GM12878 (cell line): ENCODE measurements at regions not wholly inside any gene's neighbourhood (a gene's known extent, or its start where the extent isn't known, plus 50 kb on each side); places are given as distances from the start of the nearest gene placed in this dataset.

Experiments
- ATAC-seq: fragments of 200-7000 bp; cut with Tn5 transposase; 3 replicates; pipeline ENCODE4 v1.9.1; 2020; ENCODE audit warnings: mild to moderate bottlenecking, moderate library complexity
- BruUV-seq: library from RNA; stranded (reverse); fragments of 400-500 nt; replicated peaks from 2 replicates; lab custom pipeline; 2021; lab: Mats Ljungman, UMichigan
- CTCF ChIA-PET: fragments of 300-600 bp; sonication (Branson Sonifier 250); formaldehyde crosslinking; extraction: SDS; loops from one replicate; lab custom pipeline; 2021; ENCODE audit warnings: inconsistent platforms; lab: Yijun Ruan, JAX
- POLR2A ChIA-PET: fragments of 350-600 bp; formaldehyde crosslinking; extraction: SDS; loops from one replicate; lab custom pipeline; 2021; ENCODE audit warnings: inconsistent platforms; lab: Charles Lee
- RAD21 ChIA-PET: fragments of 300-600 bp; sonication (Branson Sonifier 250); formaldehyde crosslinking; loops from one replicate; lab custom pipeline; 2023; ENCODE audit warnings: antibody characterized with exemption; ENCODE audit not compliant: unreplicated experiment; lab: Charles Lee
- SMC1A ChIA-PET: fragments of 300-600 bp; sonication (Branson Sonifier 250); formaldehyde crosslinking; loops from one replicate; lab custom pipeline; 2023; ENCODE audit not compliant: unreplicated experiment, uncharacterized antibody; lab: Charles Lee
- DNase-seq: peaks from one replicate; pipeline ENCODE4 v3.0.0-alpha.2; 2011; ENCODE audit warnings: low read depth, low spot score
- FAIRE-seq: peaks from 3 replicates; lab custom pipeline; 2011; peaks lifted over from hg19 to GRCh38; lab: Jason Lieb, UNC
- H2AFZ ChIP-seq: 2 replicates; pipeline ENCODE4 v1.6.0; 2011; ENCODE audit warnings: low read depth, low read length, control low read depth; ENCODE audit not compliant: control insufficient read depth
- H3K27ac ChIP-seq: 2 replicates; pipeline ENCODE4 v1.5.1; 2011; ENCODE audit warnings: control low read depth; ENCODE audit not compliant: control insufficient read depth, insufficient read depth
- H3K27me3 ChIP-seq, 2 experiments: replicated peaks in 1 of 2; 2 replicates each; pipeline versions ENCODE4 v1.6.0 to v1.6.1; 2011; ENCODE audit warnings: low read length in 1 of 2; ENCODE audit not compliant: control insufficient read depth in 2 of 2, insufficient read depth in 2 of 2
- H3K36me3 ChIP-seq, 2 experiments: 2 replicates each; pipeline ENCODE4 v1.5.1; 2011; ENCODE audit warnings: low read length in 1 of 2; ENCODE audit not compliant: control insufficient read depth in 2 of 2, insufficient read depth in 2 of 2
- H3K4me1 ChIP-seq: 2 replicates; pipeline ENCODE4 v1.6.1; 2011; ENCODE audit warnings: mild to moderate bottlenecking, low read length, moderate library complexity, mixed read lengths; ENCODE audit not compliant: control insufficient read depth, insufficient read depth
- H3K4me2 ChIP-seq: 2 replicates; pipeline ENCODE4 v1.6.0; 2011; ENCODE audit warnings: control low read depth; ENCODE audit not compliant: control insufficient read depth, insufficient read depth
- H3K4me3 ChIP-seq: fragments of 200-600 bp; sonication (generic); 2 replicates; pipeline ENCODE4 v1.5.1; 2016
- H3K79me2 ChIP-seq: 2 replicates; pipeline ENCODE4 v1.6.0; 2011; ENCODE audit warnings: low read length; ENCODE audit not compliant: control insufficient read depth, insufficient read depth
- H3K9ac ChIP-seq: 2 replicates; pipeline ENCODE4 v1.8.0; 2011; ENCODE audit warnings: low read length, control low read depth, mixed read lengths; ENCODE audit not compliant: control insufficient read depth, insufficient read depth
- H3K9me3 ChIP-seq: replicated peaks from 3 replicates; pipeline ENCODE4 v1.5.1; 2011; ENCODE audit warnings: mild to moderate bottlenecking, low read length; ENCODE audit not compliant: control insufficient read depth, insufficient read depth
- H4K20me1 ChIP-seq: 2 replicates; pipeline ENCODE4 v1.6.0; 2011; ENCODE audit not compliant: control insufficient read depth, insufficient read depth
- DPF2 ChIP-seq: fragments of 450-650 bp; IDR thresholded peaks from 2 replicates; pipeline ENCODE4 v1.6.1; 2017; ENCODE audit warnings: mild to moderate bottlenecking
- KLF5 ChIP-seq: fragments of 450-650 bp; IDR thresholded peaks from 2 replicates; pipeline ENCODE4 v1.6.1; 2014; ENCODE audit warnings: mild to moderate bottlenecking; ENCODE audit not compliant: partially characterized antibody
- NFIC ChIP-seq: IDR thresholded peaks from 2 replicates; pipeline ENCODE4 v1.6.1; 2012; ENCODE audit warnings: low read depth, mild to moderate bottlenecking, inconsistent platforms, low read length, moderate library complexity
- POU2F2 ChIP-seq: IDR thresholded peaks from 3 replicates; pipeline ENCODE4 v1.6.1; 2011; ENCODE audit warnings: low read depth, mild to moderate bottlenecking, low read length, borderline replicate concordance
- RAD21 ChIP-seq: IDR thresholded peaks from 2 replicates; pipeline ENCODE4 v1.6.1; 2011; ENCODE audit warnings: mild to moderate bottlenecking, low read depth, low read length, moderate library complexity; ENCODE audit not compliant: insufficient read depth
- SMARCA5 ChIP-seq: fragments of 450-650 bp; IDR thresholded peaks from 2 replicates; pipeline ENCODE4 v1.6.1; 2017; ENCODE audit warnings: mild to moderate bottlenecking
- SRF ChIP-seq, 2 experiments: IDR thresholded peaks; 2 replicates each; pipeline ENCODE4 v1.6.1; 2011; ENCODE audit warnings: low read depth in 2 of 2, low read length in 2 of 2, mild to moderate bottlenecking in 1 of 2, moderate library complexity in 1 of 2
- TAF1 ChIP-seq: IDR thresholded peaks from 2 replicates; pipeline ENCODE4 v1.6.1; 2011; ENCODE audit warnings: mild to moderate bottlenecking, low read depth, low read length, borderline replicate concordance
- ZBED1 ChIP-seq: IDR thresholded peaks from 2 replicates; pipeline ENCODE4 v1.6.1; 2016; ENCODE audit warnings: borderline replicate concordance
- WGBS: methylation state at CpG from one replicate; pipeline ENCODE4 v1.1.6; 2016; ENCODE audit warnings: low lambda C conversion rate; ENCODE audit not compliant: insufficient replicate concordance, insufficient coverage; ENCODE audit errors: missing lambda C conversion rate; 5-methylcytosine and 5-hydroxymethylcytosine counted together
- in situ Hi-C: fragments of 300-500 bp; cut with MboI; formaldehyde crosslinking; loops from 9 replicates; pipeline ENCODE4 v1.14.3; 2018; ENCODE audit warnings: mixed read lengths
- intact Hi-C: fragments of 100-400 bp; cut with micrococcal nuclease; formaldehyde crosslinking; loops from one replicate; pipeline ENCODE4 v1.14.2; 2022; ENCODE audit not compliant: unreplicated experiment
- TF ChIP-seq, protein P1 (sequence below): fragments of 450-650 bp; conservative IDR thresholded peaks from 2 replicates; pipeline ENCODE4 v1.6.1; 2017; ENCODE audit warnings: mild to moderate bottlenecking, moderate library complexity
- TF ChIP-seq, protein P2 (sequence below): IDR thresholded peaks from 2 replicates; pipeline ENCODE4 v1.6.1; 2011; ENCODE audit warnings: low read depth, mild to moderate bottlenecking, low read length, moderate library complexity, borderline replicate concordance; ENCODE audit errors: extremely low read depth

DNA sequence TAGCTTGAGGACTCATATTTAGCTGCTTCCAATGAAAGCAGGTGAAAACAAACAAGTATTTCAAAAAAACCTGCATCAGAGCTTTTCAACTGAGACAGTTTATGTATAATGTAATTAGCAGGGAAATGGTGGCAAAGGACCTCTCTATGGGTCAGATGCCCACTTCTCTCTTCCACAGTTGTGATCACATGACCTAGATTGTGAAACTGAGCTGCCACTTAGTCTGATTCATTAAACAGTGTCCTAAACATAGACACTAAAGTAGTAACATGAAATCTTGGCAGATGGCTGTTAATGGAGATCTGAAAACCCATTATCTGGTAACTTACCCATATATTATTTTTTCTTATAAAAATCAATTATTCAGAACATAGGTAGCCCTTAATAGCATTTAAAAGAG lies 663.6 kb upstream of the RIOK2 start (continued):
- TF ChIP-seq, protein P1, sequence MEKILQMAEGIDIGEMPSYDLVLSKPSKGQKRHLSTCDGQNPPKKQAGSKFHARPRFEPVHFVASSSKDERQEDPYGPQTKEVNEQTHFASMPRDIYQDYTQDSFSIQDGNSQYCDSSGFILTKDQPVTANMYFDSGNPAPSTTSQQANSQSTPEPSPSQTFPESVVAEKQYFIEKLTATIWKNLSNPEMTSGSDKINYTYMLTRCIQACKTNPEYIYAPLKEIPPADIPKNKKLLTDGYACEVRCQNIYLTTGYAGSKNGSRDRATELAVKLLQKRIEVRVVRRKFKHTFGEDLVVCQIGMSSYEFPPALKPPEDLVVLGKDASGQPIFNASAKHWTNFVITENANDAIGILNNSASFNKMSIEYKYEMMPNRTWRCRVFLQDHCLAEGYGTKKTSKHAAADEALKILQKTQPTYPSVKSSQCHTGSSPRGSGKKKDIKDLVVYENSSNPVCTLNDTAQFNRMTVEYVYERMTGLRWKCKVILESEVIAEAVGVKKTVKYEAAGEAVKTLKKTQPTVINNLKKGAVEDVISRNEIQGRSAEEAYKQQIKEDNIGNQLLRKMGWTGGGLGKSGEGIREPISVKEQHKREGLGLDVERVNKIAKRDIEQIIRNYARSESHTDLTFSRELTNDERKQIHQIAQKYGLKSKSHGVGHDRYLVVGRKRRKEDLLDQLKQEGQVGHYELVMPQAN: no peak
- TF ChIP-seq, protein P2, sequence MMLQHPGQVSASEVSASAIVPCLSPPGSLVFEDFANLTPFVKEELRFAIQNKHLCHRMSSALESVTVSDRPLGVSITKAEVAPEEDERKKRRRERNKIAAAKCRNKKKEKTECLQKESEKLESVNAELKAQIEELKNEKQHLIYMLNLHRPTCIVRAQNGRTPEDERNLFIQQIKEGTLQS: no peak
- no peak for TF ChIP-seq POU2F2
- no peak for TF ChIP-seq KLF5
- no peak for TF ChIP-seq TAF1
- no peak for TF ChIP-seq DPF2
- no peak for TF ChIP-seq SRF (IDR thresholded peaks at IDR 0.05; ENCODE audit: low read depth in 2 of 2, low read length in 2 of 2)
- TF ChIP-seq NFIC: no peak
- TF ChIP-seq SMARCA5: no peak
- TF ChIP-seq, all 136 proteins: peak for 0

- Histone ChIP-seq H3K4me1 (no peaks in the 10 kb centered on the region), H3K4me3 (no peak overlapping the region), H3K36me3 (no peaks in the 10 kb centered on the region), H3K9ac (no peak overlapping the region), H3K4me2 (no peak overlapping the region), H3K79me2 (no peaks in the 10 kb centered on the region), H3K27ac (no peak overlapping the region), H2AFZ (no peak overlapping the region), H4K20me1 (no peaks in the 10 kb centered on the region)
- no TSS peak for BruUV-seq
- in situ Hi-C loops: no loop called here
- DNase-seq (no peak), FAIRE-seq (no peak), ATAC-seq (no peak)
- 50% methylated on average over 2 of the region's 2 CpGs for WGBS
- ChIA-PET SMC1A (interaction anchor here (0.6 to 1.5 kb wide), 7 partner anchors 10 to 496 kb away, joined by 3 to 4 read pairs (median 3); no protein-coding TSS in a partner anchor), POLR2A (no interaction called here), RAD21 (no interaction called here)
- TF ChIP-seq RAD21 (no peak), ZBED1 (no peak)
- TF ChIP-seq, all 136 proteins: peak for 0
- Histone ChIP-seq H3K9me3 (no peaks in the 10 kb centered on the region), H3K27me3 (no peaks in the 10 kb centered on the region)
- CTCF ChIA-PET: interaction anchor here (1.4 kb wide), 1 partner anchor 7 kb away, joined by 3 read pairs; no protein-coding TSS in a partner anchor
- intact Hi-C loops: no loop called here
These were observed 665.0 kb upstream of the RIOK2 start for GRCh38 chr5:97847920-97848631.
